ENCODE measurements at regions not wholly inside any gene's neighbourhood (a gene's known extent, or its start where the extent isn't known, plus 50 kb on each side); places are given as distances from the start of the nearest gene placed in this dataset.
"Not testable (repeated sequence)": the region's sequence is repeated elsewhere in the genome, so short reads cannot be mapped to it uniquely, and the experiment has no call there.

DNA sequence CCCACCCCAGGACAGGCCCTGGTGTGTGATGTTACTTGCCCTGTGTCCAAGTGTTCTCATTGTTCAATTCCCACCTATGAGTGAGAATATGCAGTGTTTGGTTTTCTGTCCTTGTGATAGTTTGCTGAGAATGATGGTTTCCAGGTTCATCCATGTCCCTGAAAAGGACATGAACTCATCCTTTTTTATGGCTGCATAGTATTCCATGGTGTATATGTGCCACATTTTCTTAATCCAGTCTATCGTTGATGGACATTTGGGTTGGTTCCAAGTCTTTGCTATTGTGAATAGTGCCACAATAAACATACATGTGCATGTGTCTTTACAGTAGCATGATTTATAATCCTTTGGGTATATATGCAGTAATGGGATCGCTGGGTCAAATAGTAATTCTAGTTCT lies 340.2 kb upstream of the MEIS1 start:
- not testable (repeated sequence) for DNase-seq

- no peak for DNase-seq
Measured at GRCh38 chr2:66093371-66093770, 341.6 kb upstream of the MEIS1 start.

DNA sequence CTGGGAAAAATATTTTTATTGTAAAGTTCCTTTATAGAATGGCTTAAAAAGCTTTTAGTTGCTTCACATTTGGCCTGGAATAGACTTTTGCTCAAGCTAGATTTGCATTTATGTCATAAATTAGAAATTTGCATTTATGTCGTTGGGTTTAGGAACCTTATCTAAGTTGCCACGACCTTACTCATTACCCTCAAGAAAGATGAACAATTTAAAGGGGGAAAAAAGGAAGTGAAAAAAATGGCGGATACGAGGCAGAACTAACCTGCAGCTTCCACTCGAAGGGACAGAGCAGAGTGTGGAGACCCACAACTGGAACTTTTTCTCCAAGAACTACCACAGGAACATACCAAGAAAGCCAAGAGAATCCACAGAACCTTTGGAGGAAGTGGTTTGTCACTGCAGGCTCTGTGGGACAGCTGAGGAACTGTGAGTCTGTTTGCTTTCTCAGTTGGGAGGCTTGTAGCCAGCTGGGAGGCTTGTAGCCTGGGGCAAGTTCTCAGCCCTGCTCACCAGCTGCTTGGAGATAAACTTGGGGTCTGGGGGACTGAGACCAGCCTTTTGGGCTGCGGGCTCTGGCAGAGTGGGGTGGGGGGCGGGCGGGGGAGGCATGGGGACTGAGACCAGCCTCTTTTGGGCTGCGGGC lies 349.9 kb upstream of the MEIS1 start:
- DNase-seq, result no peak

GRCh38 chr2:66082581-66082980 lies 352.3 kb upstream of the MEIS1 start:
- no peak for DNase-seq

DNA sequence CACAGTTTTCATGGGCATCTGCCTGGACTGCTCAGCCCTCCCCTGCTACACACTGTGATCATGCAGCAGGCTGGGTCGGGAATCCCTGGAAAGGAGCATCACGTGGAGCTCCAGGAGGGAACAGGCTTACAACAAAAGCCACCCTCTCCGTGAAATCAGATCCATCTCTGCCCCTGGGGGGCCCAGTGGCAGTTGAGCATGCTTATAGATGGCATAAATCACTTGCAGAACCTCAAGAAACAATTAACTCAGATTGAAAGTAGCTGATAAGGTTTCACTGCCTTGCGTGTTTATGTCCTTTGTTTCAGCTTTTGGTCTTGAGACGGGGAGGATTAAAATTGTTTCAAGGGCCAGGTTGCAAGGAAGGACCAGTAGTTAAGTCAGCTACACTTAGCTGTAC lies 354.8 kb upstream of the MEIS1 start:
- no peak for DNase-seq

DNA sequence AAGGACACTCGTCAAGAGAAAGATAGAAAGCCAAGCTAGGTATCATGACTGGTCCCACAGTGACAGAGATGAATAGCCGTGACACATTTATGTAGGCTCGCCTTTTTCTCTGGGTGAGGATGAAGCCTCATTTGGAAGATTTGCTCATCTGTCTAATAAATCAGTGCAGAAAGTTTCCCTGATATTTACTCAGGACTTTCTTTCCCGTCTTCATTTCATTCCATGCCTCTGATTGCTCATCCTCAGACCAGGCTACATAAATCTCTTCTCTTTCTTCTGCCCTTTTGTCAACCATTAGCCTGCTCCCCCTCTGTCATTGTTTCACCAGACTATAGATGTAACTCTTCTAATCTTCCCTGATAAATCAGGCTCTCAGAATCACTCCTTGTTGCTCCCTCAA lies 361.8 kb upstream of the MEIS1 start:
- DNase-seq, result no peak

DNA sequence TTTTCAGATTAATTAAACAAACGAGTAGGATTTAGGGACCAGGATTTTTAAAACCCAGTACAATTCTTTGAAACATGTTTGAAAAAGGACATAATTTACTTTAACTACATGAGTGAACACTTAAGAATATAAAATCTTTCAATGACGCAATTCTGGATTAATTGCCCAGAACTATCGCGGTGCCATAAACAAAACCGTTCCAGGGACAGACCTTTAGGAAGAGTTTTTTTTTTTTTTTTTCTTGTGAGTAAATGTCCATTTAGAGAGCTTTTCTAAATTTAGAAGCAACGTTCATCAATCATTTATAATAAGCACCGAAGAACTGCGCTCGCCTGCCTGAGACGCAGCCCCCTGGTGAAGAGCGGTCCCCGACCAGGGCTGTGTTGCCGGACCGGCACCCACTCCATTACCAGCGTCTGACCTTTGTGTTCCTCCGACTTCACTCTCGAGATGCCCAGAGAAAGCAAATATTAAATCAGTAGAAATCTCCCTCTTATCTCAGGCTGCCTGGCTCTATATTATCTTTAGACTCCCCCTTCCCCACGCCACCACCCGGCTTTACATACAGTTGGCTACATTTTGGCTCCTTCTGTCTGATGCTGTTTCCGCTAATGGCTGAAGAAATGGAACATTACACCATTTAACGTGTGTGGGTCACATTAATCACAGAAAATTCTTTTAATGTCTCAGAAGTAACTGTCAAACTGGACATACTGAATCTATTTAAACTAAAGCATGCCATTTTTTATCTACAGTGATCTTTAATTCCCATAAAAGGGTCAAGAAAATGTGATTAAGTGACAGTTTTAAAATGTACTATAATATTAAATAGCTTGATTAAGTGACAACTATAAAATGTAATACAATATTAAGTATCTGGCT lies 364.0 kb upstream of the MEIS1 start:
- no peak for DNase-seq

DNA sequence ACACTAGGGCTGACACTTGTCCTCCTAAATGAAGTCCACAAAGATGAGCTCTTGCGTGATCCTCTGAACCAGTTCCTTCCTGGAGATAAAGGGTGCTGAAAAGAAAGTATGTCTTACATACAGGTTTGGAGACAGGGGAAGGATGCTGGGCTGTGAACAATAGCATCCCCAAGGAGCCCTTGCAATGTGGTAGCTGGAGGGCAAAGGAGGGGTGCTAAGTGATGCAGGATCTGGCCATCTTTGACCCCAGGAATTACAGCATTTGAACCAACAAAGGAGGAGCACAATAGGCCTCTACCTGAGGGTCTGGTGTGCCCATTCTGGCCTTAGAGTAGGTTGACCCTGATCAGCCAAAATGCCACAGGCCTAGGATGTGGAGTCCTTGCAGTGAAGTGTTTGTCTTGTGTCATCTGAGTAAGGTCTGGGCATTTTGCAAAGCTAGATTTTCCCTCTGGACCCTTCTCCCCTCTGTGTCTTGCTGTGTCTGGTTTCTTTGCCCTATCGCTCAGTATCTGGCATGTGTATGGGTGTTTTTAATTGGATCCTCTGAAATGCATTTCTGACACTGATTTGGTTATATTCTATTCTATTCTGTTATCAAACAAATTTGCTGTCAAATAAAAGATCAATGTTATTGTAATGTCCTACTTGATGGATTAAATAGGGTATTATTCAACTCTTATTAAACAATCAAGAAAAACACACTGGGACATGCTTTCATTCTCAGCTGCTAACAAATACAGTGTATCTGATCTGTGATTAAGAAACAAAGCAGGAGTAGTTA lies 364.8 kb upstream of the MEIS1 start:
- no peak for DNase-seq

DNA sequence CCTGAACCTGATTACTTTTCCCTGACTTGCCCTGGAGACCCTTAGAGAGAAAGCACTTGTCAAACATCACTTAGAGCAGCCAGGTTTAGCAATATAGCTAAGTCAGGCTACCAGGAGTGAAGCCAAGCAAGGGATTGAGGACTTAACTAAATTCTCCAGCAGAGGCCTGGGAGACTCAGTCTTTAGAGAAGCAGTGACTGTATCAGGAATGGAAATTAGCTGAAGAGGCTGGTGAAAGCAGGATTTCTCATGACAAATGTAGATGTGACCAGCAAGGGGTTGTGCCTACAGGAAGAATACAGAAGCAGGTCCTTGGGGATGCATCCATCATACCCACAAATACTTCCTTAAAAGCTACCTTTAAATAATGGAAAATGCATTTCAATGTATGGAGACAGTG lies 368.9 kb upstream of the MEIS1 start:
- DNase-seq, result no peak

GRCh38 chr2:66059332-66059731 lies 375.6 kb upstream of the MEIS1 start:
- no peak for DNase-seq

DNA sequence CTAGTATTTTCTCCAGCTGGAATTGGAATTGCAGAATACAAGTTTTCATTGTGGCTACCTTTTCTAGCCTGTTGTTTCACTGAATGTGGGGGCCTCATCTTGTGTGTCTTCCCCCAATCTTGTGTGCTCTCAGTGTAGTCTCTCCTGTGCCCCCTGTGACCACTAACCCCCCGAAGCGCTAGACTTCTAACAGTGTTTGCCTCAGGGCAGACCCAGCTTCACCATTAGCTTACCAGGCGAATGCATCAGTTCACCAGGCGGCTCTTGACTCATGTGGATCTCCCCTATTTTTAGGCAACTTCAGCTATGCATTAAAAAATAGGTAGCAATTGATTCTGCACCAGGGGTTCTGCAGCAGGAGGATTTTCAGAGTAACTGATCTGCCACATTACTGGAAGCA lies 376.2 kb upstream of the MEIS1 start:
- DNase-seq, result no peak

DNA sequence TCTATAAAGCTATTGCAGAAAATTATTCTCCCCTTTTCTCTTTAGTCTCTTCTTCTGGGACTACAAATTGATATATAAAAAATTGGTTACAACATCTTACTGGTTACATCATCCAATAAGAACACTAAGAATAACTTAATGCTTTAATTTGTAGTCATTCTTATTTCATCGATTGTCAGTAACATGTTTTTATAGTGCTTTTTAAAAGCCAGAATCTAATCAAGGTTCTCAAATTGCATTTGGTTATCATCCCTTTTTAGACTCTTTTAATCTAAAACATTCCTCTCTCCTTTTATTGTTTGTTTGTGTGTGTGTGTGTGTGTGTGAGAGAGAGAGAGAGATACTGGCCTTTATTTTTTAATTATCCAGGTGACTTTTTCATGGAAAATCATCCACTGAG lies 377.1 kb upstream of the MEIS1 start:
- DNase-seq, result no peak

DNA sequence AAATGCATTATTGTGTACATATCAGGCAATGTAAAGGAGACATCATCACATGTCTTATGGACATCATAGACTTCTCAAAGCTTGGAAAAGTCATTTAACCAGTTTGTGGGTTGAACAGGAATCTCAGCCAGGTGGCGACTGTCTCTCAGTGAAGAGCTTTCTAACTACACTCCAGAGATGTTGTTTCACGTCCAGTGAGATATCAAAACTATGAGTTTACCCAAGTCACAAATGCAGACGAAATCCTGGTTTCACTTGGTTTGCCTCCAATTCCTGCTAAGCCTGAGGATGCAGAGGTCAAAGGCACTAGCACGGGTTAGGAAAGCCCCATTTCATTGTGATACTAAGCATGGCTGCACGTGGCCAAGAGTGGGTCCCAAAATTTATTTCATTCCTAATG lies 384.5 kb upstream of the MEIS1 start:
- no peak for DNase-seq

- DNase-seq, result no peak
Measured at GRCh38 chr2:66048667-66049066, 386.3 kb upstream of the MEIS1 start.

DNA sequence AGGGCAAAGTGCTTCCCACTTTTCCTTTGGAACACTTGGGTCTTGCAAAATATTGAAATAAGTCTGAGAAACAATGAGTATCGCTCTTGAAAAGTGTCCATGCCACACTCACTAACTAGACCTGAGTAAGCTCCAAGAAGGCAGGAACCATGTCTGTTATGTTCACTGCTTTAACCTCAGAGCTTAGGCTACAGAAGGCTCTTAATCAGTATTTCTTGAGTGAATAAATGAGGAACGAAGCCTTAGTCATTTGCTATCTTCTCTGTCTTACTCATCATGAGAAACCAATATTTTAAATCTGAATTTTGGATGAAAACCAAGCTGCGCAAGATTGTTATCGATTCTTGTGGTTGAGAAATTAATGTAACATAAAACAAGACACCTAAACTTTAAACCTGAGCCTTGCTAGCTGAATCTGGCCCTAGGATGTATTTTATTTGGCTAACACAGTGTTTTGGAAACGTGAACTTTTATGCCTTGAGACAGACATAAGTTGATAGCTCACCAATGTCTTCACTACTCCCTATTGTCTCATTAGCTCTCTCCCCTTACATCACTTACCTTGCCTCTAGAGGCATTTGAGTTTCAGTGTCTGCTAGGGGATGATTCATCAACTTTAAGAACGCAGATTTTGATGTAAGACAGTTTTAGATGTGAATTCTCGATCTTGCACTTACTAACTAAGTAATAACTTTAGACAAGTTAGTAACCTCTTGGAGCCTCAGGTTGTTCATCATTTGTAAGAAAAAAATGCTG lies 392.8 kb upstream of the MEIS1 start:
- DNase-seq, result no peak

DNA sequence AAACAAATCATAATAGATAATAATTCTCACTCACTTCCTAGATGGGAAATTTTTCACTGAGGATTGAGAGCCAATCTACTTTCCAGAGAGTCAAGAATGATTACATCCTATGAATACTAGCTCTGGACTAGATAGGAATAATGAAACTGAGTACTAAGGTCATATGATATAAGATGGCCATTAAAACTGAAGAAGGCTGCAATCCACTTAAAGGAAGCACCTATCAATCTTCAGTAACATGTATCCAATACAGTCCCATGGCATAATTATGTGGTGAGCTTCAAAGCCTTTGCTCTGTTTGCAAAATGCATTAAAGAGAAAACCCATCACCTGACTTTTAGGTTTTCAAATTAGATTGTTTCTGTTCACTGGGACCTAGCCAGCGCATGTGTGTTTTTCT lies 398.0 kb upstream of the MEIS1 start:
- DNase-seq, result no peak

DNA sequence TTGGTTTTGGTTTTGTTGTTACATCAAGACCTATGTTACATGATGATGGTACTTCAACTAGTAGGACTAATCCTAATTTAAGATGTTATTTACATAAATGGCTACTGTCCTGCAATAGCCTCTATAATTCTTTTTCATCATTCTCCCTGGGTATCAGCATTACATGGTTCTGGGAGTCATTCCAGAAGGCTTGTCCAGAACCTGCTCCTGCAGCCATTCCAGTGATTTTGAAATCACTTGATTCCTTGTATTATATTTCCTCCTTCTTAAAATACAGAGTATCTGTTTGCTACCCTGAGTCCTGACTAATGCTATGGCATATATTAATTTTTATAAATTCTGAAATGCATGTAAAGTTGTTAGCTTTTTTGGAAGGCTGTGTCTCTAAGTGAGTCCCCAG lies 400.5 kb upstream of the MEIS1 start:
- no peak for DNase-seq

GRCh38 chr2:66032226-66032775 lies 402.6 kb upstream of the MEIS1 start:
- DNase-seq, result no peak

- DNase-seq, result no peak
Measured at GRCh38 chr2:66031236-66031635, 403.7 kb upstream of the MEIS1 start.

- no peak for DNase-seq
Measured at GRCh38 chr2:66030553-66030952, 404.4 kb upstream of the MEIS1 start.

GRCh38 chr2:66024391-66024790 lies 410.5 kb upstream of the MEIS1 start:
- DNase-seq, result no peak

- DNase-seq, result no peak
Measured at GRCh38 chr2:66021296-66021695, 413.6 kb upstream of the MEIS1 start.

GRCh38 chr2:66017763-66018162 lies 417.2 kb upstream of the MEIS1 start:
- no peak for DNase-seq
